SIG-M5 treated with dmso at 0.1 percent for 504 hours (cell line): ENCODE measurements at regions not wholly inside any gene's neighbourhood (a gene's known extent, or its start where the extent isn't known, plus 50 kb on each side); places are given as distances from the start of the nearest gene placed in this dataset.
"Not testable (repeated sequence)": the region's sequence is repeated elsewhere in the genome, so short reads cannot be mapped to it uniquely, and the experiment has no call there.

Experiments
- DNase-seq: peaks from one replicate; lab custom pipeline; 2025; ENCODE audit not compliant: unreplicated experiment; lab: John Stamatoyannopoulos, UW

DNA sequence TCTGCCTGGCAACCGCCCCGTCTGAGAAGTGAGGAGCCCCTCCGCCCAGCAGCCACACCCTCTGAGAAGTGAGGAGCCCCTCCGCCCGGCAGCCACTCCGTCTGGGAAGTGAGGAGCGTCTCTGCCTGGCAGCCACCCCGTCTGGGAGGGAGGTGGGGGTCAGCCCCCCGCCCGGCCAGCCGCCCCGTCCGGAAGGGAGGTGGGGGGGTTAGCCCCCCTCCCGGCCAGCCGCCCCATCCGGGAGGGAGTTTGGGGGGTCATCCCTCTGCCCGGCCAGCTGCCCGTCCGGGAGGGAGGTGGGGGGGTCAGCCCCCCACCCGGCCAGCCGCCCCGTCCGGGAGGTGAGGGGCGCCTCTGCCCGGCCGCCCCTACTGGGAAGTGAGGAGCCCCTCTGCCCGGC, 269.0 kb downstream of the FAM72C start:
- DNase-seq = not testable (repeated sequence)

DNA sequence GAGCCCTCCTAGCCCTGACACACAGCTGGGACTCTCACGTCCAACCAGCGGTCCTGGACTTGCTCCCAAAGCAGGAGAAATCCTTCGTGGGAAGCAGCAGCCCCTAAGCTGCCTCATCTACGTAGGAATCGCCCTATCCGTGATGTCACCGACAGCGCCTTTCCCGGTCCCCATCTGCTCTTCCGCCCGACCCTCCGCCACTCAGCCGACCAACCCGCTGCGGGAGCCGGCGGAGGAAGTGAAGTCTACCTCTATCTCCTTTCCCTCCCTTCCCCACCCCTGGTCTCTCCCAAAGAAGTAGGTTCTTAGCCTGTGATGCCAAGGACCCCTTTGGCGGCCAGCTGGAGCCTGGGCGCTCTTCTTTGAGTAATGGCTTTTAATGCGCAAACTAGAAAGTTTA, 272.1 kb downstream of the FAM72C start:
- no peak for DNase-seq

DNA sequence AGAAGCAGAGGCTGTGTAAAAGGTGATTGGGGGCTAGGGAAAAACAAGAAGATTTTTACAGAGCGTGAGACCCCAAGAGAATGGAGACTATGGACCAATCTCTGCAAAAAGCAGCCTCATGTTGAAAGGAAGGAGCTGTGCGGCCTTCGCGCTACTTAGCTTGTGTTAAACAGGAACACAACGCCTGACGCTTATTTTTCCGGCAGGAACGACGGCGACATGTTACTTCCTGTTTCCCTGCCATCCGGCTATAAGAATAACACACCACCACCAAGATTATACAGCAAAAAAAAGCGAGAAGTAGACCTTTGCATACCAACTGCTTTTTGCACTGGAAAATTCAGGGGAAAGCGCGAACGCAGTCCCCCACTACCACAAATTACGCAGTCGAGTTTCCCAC, 272.7 kb downstream of the FAM72C start:
- no peak for DNase-seq

DNA sequence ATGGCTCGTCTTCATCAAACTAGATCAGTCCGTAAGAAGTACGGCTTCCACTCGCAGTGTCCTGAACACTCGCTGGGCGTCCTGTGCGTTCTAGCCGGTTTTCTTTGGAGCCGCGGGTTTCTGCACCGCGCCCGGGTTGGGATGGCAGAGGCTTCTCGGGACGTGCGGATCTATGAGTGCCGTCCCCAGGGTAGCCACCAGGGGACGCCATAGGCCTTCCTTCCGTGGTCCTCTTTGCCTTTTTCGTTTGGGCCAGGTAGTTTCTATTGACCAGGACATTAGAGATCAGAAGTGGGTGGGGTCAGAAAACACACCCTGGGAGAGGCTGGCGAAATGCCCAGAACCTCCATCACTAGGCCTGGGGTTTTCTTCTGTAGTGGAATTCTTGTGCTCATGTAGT, 273.8 kb downstream of the FAM72C start:
- peak; percentile 38 for DNase-seq

DNA sequence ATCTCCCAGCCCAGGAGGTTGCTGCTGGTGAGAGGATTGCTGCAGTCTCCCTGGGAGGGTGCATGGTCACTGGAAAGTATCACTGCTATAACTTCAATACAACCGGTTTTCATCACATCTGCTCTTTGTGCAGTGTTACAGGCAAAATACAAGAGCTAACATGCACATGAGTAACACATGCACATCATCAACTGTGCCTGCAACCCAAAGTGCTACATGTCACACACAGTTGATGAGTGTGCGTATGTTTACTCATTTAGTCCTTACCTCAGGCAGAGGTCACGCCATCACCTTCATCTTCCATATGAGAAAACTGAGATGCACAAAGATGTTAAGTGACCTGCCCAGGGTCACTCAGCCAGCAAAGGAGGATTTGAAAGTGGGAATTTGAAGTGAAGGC, 277.7 kb downstream of the FAM72C start:
- no peak for DNase-seq

DNA sequence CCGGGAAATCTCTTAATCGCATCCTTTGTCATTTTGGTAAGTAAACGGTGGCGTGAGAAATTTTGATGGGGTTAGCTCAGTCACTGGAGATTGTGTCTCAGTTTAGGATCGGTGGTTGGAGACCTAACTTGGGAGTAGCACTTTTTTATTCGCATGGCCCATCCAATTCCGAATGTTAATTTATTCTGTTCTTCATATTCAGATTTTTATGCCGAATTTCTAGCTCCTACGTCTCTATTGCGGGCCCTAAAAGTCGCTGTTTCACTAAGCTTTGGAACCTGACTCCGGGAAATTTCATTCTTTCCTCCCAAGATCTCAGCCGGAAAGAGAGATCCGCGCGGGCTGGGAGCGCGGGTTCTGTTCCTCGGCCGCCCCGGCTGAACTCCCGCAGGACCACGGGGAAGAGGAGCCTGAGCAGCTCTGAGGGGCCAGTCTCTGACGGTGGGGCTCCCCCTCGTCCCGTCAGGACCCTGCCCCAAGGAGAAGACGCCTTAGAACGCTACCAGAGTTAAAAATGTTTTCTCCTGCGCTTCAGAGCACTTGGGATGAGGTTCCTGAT, 279.7 kb downstream of the FAM72C start:
- DNase-seq = no peak

DNA sequence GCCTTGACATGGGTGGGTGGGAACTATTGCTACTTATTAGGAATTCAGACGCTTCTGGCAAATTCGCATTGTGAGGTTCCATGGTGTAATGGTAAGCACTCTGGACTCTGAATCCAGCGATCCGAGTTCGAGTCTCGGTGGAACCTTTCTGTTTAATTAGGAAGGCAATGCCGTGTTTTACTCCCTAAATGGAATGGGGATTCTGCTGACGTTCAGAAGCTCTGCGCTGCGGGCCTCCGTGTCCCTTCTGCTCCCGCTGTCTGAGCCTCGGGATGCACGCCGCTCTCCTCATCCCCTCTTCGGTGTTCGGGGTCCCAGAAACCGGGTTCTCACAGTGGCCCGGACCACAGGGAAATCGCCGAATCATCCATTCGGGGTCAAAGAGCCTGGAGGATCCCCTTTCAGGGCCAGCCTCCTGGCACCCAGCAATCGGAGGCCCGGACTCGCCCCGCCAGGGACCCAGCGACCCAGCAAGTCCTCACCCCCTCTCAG, 280.3 kb downstream of the FAM72C start:
- DNase-seq = no peak

DNA sequence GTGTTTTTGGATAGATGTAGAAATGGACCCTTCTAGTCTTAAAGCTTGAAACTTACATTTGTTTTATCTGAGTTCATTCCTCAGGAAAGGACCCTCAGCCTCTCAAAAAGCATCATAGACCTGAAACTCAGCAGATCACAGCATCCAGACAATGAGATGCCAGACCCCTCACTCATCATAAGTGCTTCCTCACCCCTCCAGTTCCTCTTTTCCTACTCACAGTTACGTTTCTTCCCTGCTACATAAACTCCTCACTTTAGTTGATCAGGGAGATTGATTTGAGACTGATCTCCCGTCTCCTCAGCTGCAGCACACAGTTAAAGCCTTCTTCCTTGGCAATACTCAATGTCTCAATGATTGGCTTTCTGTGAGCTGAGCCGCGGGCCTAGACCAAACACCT, 282.0 kb downstream of the FAM72C start:
- no peak for DNase-seq

DNA sequence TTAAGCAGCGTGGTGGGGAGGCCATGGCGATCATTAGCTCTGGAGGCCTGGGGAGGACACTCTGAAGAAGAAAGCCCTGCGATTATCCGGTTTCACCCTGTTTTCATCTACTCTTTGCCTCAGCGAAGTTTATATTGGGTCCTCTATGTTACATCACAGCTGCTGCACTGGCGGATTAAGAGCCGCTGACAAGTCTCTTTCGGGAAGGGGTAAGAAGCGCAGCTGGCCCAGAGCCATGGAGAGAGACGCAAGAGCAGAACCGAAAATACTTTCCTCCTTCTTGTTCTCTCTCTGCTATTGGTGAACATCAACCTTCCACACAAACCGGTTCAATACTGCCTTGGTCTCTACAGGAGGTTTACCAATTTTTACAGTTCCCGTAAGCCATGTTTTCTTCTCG, 291.5 kb downstream of the FAM72C start:
- DNase-seq = no peak

DNA sequence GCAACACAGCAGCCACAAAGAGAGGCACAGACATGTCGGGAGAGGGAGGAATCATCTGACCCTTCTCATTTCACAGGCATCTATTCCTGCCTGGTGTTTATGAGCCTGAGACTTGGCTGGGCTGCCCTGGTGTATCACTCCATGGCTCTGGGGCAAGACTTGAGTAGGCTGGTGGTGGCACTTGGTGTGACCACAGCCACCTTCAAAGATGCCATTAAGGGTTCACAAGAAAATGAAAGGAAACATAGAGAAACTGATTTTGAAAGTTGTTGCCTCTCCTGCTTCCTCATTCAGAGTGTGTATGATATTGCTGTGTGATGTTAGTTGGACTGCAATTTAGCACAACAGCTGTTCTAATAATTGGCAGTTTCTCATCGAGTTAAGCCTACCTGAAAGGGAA, 298.8 kb downstream of the FAM72C start:
- peak; percentile 42 for DNase-seq

DNA sequence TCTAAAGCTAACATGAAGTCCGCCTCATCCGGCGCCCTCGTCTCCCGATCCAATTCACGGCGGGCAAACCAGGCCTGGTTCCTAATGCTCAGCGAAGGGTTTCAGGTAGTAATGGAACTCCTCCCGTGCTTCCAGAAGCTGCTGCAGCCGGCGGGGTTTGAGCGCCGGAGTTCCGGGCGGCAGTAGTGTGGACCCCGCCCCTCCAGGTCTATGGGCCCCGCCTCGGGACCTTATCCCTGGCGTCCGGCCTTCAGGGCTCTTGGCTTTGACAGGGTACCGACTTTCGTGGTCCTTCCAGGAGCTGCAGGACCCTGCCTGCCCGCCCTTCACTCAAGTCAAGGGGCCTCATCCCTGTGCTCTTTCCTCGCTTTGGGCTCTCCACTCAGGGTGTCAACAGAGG, 304.1 kb downstream of the FAM72C start:
- no peak for DNase-seq

DNA sequence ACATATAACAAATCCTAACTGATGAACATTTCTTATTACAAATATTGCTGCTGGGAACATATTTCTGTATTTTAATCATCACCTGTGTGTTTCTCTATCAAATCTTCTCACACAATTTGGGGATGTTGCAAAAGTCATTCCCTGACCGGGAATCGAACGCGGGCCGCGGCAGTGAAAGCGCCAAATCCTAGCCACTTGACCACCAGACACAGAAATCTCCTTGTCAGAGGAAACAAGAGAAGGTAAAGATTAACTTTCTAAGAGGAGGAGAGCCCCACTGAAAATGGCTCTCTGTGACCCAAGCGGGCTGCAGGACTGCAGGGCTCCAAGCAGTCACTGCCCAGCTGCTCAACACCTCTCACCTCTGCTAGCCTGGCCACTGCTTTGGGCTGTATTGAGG, 304.9 kb downstream of the FAM72C start:
- DNase-seq = no peak

DNA sequence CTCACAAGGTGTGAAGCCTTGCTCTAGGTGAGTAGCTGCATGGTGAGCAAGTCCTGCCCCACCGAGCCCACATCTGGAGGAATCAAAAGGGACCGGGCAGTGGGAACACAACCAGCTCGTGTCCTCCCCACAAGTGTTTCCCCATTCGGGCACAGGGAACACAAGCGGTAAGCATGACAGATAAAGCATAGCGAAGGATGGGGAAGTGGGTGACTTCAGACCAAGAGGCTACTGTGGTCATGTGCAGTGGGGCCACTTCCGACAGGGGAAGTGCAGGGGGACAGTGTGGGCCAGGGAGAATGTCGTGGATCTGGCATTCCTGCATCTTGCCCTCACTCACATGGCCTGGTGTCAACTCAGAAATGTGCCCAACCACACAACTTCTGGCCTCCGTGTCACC, 306.2 kb downstream of the FAM72C start:
- DNase-seq = peak; percentile 64

DNA sequence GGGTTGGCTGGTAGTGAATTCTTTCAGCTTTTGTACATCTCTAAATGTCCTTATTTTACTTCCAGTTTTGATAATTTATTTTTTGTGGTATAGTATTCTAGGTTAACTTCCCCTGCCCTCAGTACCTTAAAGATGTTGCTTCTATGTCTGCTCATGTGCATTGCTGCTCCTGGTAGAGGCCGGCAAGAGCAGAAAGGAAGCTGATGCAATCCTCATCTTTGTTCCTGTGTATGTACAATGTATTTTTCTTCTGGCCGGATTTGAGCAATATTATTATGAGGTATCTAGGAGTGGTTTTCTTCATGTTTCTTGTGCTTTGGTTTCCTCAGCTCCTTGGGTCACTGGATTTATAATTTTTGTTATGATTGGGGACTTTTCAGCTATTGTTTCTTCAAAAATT, 308.7 kb downstream of the FAM72C start:
- DNase-seq = peak; percentile 80

DNA sequence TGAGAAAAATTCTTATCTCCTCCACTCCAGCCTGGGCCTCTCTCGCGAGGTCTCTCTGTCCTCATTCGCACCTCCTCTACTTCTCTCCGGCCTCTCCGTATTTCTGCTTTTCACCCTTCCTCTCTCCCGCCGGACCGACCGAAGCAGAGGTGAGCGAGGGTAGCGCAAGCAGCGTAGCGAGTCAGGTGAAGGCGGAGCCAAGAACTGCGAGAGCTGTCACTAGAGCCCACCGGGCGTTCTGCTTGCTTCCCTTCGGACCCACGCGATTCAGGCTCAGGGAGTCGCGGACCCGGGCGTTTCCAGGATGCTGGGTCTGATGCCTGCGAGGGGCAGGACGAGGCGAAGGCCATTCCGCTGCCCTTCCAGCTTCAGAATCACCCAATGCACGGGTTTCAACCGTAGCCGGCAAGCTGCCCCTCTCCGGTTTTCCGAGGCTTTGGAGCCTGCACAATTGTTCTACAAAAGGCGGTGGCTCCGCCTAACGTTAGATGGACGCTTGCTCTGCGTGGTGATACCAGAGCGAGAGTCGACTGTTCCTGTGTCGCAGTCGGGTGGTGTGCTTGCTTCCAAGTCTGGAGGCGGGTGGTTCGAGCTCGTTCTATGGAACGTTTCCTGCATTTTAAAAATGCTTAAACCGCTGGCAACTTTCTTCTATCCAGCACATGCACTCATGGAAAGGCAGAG, 310.2 kb downstream of the FAM72C start:
- DNase-seq = no peak

DNA sequence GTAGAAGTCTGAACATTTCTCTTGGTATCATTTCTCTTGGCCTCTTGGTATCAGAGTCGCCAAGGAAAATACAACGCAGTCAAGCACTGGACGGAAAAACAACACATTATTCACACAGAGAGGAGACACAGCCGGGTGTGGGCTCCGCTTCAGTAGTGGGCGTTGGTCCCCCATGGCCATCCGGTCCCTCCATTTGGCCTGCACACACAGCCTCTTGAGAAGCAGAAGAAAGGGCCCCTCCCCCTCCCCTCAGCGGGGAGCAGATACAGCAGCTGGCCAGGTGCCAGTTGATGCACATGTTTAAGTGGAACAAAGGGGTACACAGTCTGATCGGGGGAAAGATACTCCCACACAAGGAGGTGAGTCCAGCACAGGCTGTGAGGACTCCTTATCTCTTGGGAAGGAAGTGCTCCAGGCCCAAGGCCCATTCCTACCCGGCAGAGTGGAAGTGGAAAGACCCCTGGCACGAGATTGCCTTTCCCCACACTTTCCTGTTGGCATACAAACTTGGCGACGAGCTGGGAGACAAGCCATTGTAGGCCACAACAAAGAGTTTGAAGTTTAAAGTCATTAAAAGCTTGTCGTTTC, 311.3 kb downstream of the FAM72C start:
- DNase-seq = no peak

DNA sequence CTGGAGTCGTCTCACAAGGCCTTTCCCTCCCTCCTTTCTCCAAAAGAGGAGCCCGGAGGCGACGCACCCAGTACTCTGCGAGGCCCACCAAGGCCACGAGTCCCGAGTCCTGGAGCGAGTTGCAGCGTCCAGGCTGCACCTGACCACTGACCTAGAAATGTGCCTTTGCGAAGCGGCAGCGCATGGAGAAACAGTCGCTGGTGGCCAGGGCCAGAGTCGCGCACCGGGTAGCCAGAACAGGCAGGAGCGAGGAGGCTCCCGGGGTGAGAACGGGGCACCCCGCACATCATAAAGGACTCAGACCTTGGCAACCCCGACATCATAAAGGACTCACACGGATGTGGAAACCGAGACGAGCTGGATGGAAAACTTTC, 318.4 kb downstream of the FAM72C start:
- no peak for DNase-seq

DNA sequence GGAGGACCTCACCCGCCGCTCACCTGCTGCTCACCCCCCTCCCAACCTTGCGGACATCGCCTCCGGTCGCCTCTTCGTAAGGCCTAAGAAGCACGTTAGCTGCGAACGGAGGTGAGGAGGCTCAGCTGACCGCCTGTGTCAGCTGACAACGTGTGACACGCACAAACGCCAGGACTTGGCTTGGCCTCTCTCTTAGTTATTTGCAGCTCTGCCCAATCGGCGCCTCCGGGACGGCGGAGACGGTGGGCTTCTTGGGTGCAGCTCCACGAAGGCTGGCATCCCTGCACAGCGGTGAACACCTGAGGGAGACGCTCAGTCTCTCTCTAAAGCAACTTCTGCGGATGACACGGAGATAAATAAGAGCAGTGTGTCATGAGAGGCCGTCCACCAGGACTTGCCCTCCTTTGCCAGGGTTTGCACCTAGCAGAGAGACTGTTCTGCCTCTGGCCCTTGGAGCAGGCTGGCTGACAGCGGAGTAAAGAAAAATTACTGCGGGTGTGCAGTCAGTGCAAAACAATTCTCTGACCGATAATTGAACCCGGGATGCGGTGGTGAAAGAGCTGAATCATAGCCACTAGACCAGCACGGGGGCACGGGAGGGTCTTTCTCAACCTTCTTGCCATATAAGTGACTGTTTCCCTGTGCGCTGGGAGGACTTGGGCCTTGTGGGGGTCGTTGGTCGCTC, 318.9 kb downstream of the FAM72C start:
- DNase-seq = no peak

DNA sequence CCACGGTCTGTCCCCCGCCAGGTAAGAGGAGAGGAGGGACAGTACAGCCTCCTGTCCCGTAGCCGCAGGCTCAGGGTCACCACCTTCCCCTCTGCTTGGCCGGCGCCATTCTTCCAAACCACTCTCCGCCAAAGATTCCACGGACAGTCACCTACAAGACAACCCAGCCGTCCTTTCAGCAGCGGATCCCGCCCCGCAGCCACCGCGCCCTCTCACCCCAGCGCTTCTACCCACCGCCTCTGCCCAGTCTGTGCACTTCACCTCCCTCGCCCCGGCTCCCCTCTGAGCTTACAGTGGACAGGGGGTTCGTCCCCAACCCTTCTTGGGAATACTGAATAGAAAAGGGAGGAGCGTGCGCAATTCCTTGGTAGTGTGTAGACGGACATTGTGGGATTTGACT, 319.6 kb downstream of the FAM72C start:
- no peak for DNase-seq

DNA sequence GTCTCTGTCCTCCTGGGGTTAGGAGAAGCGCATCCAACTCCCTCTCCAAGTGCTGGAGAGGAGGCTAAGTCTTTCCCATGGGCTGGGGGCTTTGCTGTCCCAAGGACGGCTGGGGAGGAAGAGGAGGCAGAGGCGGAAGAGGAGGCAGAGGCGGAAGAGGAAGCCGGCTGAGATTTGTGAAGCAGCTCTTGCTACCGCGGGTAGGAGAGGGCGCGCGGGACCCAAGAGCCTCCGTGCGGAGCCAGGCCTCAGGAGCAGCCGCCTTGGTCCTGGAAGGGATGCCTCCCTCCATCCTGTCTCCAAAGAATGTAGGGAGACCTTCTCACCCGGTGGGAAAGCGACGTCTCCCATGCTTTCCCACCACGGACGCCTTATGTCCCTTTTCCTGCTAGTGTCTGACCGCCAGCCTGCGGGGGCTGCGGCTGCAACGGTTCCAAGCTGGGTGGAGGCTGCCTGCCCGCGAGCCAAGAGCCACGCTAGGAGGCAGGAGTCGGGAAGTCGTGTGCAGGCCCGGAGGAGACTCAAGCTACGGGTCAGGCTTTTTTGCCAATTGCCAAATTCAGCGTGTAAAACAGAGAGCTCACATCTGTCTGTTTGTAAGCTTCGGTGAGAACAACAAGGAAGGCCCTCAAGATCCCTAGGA, 320.3 kb downstream of the FAM72C start:
- no peak for DNase-seq

DNA sequence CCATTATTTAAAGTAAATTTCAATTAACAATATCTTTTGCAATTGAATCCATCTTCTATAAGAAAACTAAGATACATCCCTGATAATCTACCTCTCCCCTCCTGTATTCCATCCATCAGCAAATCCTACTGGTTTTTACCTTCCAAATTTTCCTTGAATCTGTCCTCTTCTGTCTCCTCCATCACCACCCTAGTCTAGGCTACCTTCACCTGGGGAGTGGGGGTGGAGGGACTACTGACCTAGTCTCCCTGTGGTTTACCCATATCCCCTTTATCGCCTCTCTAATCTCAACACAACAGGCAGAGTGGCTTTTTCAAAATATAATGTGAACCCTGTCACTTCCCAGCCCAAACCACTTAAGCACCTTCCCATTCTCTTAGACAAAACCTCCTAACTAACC, 327.8 kb downstream of the FAM72C start:
- not testable (repeated sequence) for DNase-seq
